ENCODE measurements at regions not wholly inside any gene's neighbourhood (a gene's known extent, or its start where the extent isn't known, plus 50 kb on each side); places are given as distances from the start of the nearest gene placed in this dataset.

GRCh38 chr16:24471561-24472350 is 67.6 kb upstream of the RBBP6 start:
- TF ChIP-seq CTCF (IDR thresholded peaks at IDR 0.05), result no peak
- no peak for TF ChIP-seq POLR2AphosphoS5 (IDR thresholded peaks at IDR 0.05)
- TF ChIP-seq POLR2A (IDR thresholded peaks at IDR 0.05), result no peak
- TF ChIP-seq EP300 (IDR thresholded peaks at IDR 0.05), result no peak

Measured in suprapubic skin (tissue), 4 donors.